Breast epithelium (tissue), 4 donors: ENCODE measurements at regions not wholly inside any gene's neighbourhood (a gene's known extent, or its start where the extent isn't known, plus 50 kb on each side); places are given as distances from the start of the nearest gene placed in this dataset.

ENCODE experiments used
- DNase-seq, 2 donors: peaks; one replicate each; pipeline ENCODE4 v3.0.0-alpha.2; 2019; ENCODE audit warnings: low spot score in 2 of 2
- H3K27ac ChIP-seq, 2 donors: fragments of 200-600 bp; sonication (generic) in 1 of 2; one replicate each; pipeline ENCODE4 v1.5.1; 2016 to 2019; ENCODE audit warnings: mild to moderate bottlenecking in 1 of 2
- H3K27me3 ChIP-seq, 2 donors: fragments of 200-600 bp; sonication (generic) in 1 of 2; one replicate each; pipeline versions ENCODE4 v1.5.1 to v1.6.0; 2017 to 2019; ENCODE audit warnings: control low read depth in 1 of 2, mild to moderate bottlenecking in 1 of 2
- H3K36me3 ChIP-seq: fragments of 200-600 bp; one replicate; pipeline ENCODE4 v1.5.1; 2019
- H3K4me1 ChIP-seq, 2 donors: fragments of 200-600 bp; sonication (generic); one replicate each; pipeline ENCODE4 v1.5.1; 2016 to 2019; ENCODE audit warnings: control low read depth in 1 of 2
- H3K4me3 ChIP-seq, 3 donors: fragments of 200-600 bp; sonication (generic); 1 replicate in 2 of 3; 2 replicates in 1 of 3; pipeline ENCODE4 v1.5.1; 2016 to 2019; ENCODE audit warnings: mild to moderate bottlenecking in 3 of 3, moderate library complexity in 2 of 3
- H3K9me3 ChIP-seq, 2 donors: fragments of 200-600 bp; sonication (generic) in 1 of 2; one replicate each; pipeline ENCODE4 v1.5.1; 2016 to 2019; ENCODE audit warnings: control low read depth in 1 of 2
- POLR2A ChIP-seq: fragments of 450-650 bp; IDR thresholded peaks from one replicate; pipeline ENCODE4 v1.6.1; 2016; ENCODE audit warnings: antibody characterized with exemption, mild to moderate bottlenecking, moderate library complexity
- POLR2AphosphoS5 ChIP-seq, 3 donors: sonication (generic); formaldehyde crosslinking; IDR thresholded peaks; one replicate each; pipeline ENCODE4 v1.6.1; 2017; ENCODE audit warnings: antibody characterized with exemption in 3 of 3
- intact Hi-C: fragments of 100-400 bp; cut with DNase I; formaldehyde crosslinking; loops from one replicate; pipeline ENCODE4 v1.15.1; 2023; ENCODE audit warnings: low total_unique reads
- TF ChIP-seq, protein P1 (sequence below), 3 donors: fragments of 450-650 bp; IDR thresholded peaks; one replicate each; pipeline ENCODE4 v1.5.1; 2016 to 2017; ENCODE audit warnings: antibody characterized with exemption in 3 of 3, mild to moderate bottlenecking in 3 of 3, moderate library complexity in 3 of 3

DNA sequence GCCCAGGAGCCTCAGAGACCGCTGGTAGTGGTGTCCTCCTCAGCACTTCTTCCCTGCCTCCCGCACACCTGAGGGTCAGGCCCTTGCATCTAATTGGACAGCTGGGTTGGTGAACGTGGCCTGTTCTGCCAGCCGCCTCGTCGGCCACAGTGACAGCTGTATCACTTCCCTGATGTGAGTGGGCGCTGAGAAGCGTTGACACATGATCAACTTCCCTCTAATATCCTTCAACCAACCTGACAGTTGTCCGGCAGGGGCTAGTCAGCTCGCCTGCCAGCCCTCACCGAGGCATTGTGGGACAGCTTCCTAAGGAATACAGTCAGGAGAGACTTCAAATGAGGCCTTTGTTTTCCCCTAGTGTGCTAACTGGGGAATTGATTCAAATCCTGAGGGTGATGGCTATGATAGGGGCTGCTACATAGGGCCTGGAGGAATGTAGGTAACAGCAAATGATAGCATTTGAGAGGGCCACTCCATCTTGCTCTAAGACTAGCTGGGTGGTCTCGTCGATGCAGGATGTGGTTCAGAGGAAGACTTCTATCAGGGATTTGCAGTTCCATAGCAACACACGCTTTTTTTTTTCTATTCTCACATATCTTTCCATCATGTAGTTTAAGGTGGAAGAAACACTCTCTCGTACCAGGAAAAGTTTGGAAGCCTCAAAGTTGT lies 230.8 kb downstream of the TSHZ3 start:
- TF ChIP-seq POLR2AphosphoS5 (IDR thresholded peaks at IDR 0.05) = no peak
- TF ChIP-seq, protein P1, sequence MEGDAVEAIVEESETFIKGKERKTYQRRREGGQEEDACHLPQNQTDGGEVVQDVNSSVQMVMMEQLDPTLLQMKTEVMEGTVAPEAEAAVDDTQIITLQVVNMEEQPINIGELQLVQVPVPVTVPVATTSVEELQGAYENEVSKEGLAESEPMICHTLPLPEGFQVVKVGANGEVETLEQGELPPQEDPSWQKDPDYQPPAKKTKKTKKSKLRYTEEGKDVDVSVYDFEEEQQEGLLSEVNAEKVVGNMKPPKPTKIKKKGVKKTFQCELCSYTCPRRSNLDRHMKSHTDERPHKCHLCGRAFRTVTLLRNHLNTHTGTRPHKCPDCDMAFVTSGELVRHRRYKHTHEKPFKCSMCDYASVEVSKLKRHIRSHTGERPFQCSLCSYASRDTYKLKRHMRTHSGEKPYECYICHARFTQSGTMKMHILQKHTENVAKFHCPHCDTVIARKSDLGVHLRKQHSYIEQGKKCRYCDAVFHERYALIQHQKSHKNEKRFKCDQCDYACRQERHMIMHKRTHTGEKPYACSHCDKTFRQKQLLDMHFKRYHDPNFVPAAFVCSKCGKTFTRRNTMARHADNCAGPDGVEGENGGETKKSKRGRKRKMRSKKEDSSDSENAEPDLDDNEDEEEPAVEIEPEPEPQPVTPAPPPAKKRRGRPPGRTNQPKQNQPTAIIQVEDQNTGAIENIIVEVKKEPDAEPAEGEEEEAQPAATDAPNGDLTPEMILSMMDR (IDR thresholded peaks at IDR 0.05) = no peak
- TF ChIP-seq POLR2A = no peak
- no peak for DNase-seq
- intact Hi-C loops = loop anchor here (5.0 kb wide), 1 partner anchor 506 kb away; no protein-coding TSS in a partner anchor
- H3K4me3 ChIP-seq = no peak overlapping the region
- no peak overlapping the region for H3K27ac ChIP-seq
- no peaks in the 10 kb centered on the region for H3K9me3 ChIP-seq
- no peaks in the 10 kb centered on the region for H3K36me3 ChIP-seq
- no peaks in the 10 kb centered on the region for H3K27me3 ChIP-seq
- no peaks in the 10 kb centered on the region for H3K4me1 ChIP-seq

DNA sequence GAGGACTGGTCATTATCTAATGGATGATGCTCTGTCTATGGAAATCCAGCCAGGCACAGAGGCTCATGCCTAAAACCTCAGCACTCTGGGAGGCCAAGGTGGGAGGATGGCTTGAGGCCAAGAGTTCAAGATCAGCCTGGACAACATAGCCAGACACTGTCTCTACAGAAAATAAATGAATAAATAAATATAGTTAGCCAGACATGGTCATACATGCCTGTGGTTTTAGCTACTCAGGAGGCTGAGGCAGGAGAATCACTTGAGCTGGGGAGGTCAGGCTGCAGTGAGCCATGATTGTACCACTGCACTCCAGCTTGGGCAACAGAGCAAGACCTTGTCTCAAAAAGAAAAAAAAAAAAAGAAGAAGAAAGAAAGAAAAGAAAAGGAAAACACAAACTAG lies 234.7 kb downstream of the TSHZ3 start:
- H3K4me3 ChIP-seq = no peak overlapping the region
- H3K9me3 ChIP-seq = no peaks in the 10 kb centered on the region
- intact Hi-C loops = no loop called here
- TF ChIP-seq, protein P1 (IDR thresholded peaks at IDR 0.05) = no peak
- TF ChIP-seq POLR2A (no peak), POLR2AphosphoS5 (IDR thresholded peaks at IDR 0.05) (no peak)
- DNase-seq = no peak
- H3K27me3 ChIP-seq = no peaks in the 10 kb centered on the region
- no peaks in the 10 kb centered on the region for H3K4me1 ChIP-seq
- H3K36me3 ChIP-seq = no peaks in the 10 kb centered on the region
- no peak overlapping the region for H3K27ac ChIP-seq

DNA sequence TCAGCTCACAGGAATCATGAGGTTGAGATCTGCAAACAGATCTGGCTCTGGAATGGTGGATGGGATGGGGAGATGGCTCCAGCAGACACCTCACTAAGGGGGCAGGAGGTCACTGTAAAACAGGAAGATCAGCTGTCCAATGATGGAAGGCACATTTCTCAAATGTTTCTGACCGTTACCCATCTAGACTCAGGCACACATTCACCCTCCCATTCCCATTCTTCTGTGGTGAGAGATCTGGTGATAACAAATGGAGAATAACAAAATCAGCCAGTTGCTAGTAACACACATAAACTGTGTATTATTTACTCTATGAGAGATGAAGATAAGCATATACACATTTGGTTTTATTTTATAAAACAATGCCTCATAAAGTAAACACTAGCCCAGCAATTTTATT lies 235.9 kb downstream of the TSHZ3 start:
- intact Hi-C loops = no loop called here

DNA sequence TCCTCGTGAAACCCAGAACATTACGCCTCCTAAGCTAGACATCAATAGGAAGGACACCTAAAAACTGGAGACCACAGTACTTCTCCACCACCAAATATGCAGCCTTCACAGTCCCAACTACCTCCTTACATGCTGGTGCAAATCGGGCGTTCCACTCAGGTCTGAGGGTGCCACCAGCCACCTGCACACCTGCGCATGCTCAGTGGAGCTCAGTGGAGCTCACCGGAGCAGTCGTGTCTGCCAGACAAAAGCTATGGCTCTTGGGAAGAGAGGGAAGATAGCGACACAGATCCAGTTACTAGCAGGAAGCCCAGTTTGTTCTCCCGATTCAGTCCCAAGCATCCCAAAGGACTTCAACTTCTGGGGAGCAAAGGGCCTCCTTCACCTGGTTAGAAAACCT lies 237.1 kb downstream of the TSHZ3 start:
- Histone ChIP-seq H3K36me3 (no peaks in the 10 kb centered on the region), H3K27me3 (peaks cover 0 to 4% of the 10 kb centered on the region in 2 donors), H3K9me3 (no peaks in the 10 kb centered on the region), H3K4me1 (no peaks in the 10 kb centered on the region), H3K4me3 (no peak overlapping the region), H3K27ac (no peak overlapping the region)
- TF ChIP-seq POLR2A (no peak), POLR2AphosphoS5 (IDR thresholded peaks at IDR 0.05) (no peak)
- TF ChIP-seq, protein P1 (IDR thresholded peaks at IDR 0.05) = no peak
- intact Hi-C loops = no loop called here
- no peak for DNase-seq

More for the DNA sequence above, 235.9 kb downstream of the TSHZ3 start:
- H3K9me3 ChIP-seq = no peaks in the 10 kb centered on the region
- H3K27ac ChIP-seq = no peak overlapping the region
- H3K27me3 ChIP-seq = peaks cover 0 to 2% of the 10 kb centered on the region in 2 donors
- no peak for DNase-seq
- no peaks in the 10 kb centered on the region for H3K36me3 ChIP-seq
- H3K4me3 ChIP-seq = no peak overlapping the region
- H3K4me1 ChIP-seq = no peaks in the 10 kb centered on the region
- TF ChIP-seq POLR2A = no peak
- TF ChIP-seq, protein P1 (IDR thresholded peaks at IDR 0.05) = no peak
- no peak for TF ChIP-seq POLR2AphosphoS5 (IDR thresholded peaks at IDR 0.05)

DNA sequence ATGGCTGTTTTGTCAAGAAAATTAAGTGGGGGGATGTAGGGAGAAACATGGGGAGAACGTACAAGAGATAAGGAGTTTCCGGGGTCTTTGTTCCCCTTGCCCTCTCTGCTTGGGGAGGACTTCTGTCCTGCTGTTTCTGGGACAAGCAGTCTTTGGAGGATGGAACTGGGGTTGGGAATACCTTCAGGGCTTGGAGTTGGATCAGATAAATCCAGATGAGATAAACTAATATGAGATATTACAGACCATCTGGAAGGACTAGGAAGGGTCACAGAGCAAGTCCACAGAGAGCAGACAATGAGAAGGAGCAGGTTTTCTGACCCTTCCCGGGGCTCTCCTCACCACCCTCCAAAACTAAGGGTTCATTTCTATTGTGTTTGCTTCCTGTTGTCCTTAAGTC lies 237.5 kb downstream of the TSHZ3 start:
- Histone ChIP-seq H3K9me3 (no peaks in the 10 kb centered on the region), H3K4me1 (no peaks in the 10 kb centered on the region), H3K27ac (no peak overlapping the region), H3K36me3 (no peaks in the 10 kb centered on the region), H3K4me3 (no peak overlapping the region), H3K27me3 (peaks cover 0 to 4% of the 10 kb centered on the region in 2 donors)
- TF ChIP-seq POLR2AphosphoS5 (IDR thresholded peaks at IDR 0.05) (no peak), POLR2A (no peak)
- TF ChIP-seq, protein P1 (IDR thresholded peaks at IDR 0.05) = no peak
- DNase-seq = no peak
- intact Hi-C loops = no loop called here
